A549 (cell line): ENCODE measurements at regions not wholly inside any gene's neighbourhood (a gene's known extent, or its start where the extent isn't known, plus 50 kb on each side); places are given as distances from the start of the nearest gene placed in this dataset.
"Not testable (repeated sequence)": the region's sequence is repeated elsewhere in the genome, so short reads cannot be mapped to it uniquely, and the experiment has no call there.

Source experiments
- CTCF ChIP-seq: fragments of >200 bp; sonication (Bioruptor Twin); formaldehyde crosslinking; IDR thresholded peaks from 3 replicates; pipeline ENCODE4 v1.5.1; 2016
- ELK1 ChIP-seq: fragments of 150-350 bp; IDR thresholded peaks from 2 replicates; pipeline ENCODE4 v1.6.1; 2014; ENCODE audit warnings: low read depth, mild to moderate bottlenecking, low read length
- MAFK ChIP-seq: fragments of 450-650 bp; IDR thresholded peaks from 2 replicates; pipeline ENCODE4 v1.6.1; 2014; ENCODE audit not compliant: partially characterized antibody
- NFE2L2 ChIP-seq: fragments of 150-350 bp; conservative IDR thresholded peaks from 2 replicates; pipeline ENCODE4 v1.6.1; 2014; ENCODE audit warnings: low read length
- PBX3 ChIP-seq: IDR thresholded peaks from 2 replicates; pipeline ENCODE4 v1.6.1; 2012
- POLR2A ChIP-seq: IDR thresholded peaks from 2 replicates; pipeline ENCODE4 v1.6.1; 2012; ENCODE audit warnings: mild to moderate bottlenecking, low read length
- TFCP2L1 ChIP-seq: fragments of 250-450 bp; sonication (Bioruptor Pico); IDR thresholded peaks from 2 replicates; pipeline ENCODE4 v1.5.0; 2021; ENCODE audit warnings: mild to moderate bottlenecking

DNA sequence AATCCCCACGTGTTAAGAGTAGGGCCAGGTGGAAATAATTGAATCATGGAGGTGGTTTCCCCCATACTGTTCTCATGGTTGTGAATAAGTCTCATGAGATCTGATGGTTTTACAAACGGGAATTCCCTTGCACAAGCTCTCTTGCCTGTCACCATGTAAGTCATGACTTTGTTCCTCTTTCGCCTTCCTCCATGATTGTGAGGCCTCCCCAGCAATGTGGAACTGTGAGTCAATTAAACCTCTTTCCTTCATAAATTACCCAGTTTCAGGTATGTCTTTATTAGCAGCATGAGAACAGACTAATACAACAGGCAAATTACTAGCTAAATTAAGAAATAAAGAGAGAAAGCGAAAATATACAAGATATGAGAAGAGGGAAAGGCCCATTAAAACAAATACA is 1822.6 kb upstream of the PIK3C3 start:
- not testable (repeated sequence) for TF ChIP-seq POLR2A; CTCF; NFE2L2; TFCP2L1 (CRISPR knock-in tag); PBX3; MAFK; ELK1
